Sigmoid colon (tissue), 6 donors: ENCODE measurements at regions not wholly inside any gene's neighbourhood (a gene's known extent, or its start where the extent isn't known, plus 50 kb on each side); places are given as distances from the start of the nearest gene placed in this dataset.

Source experiments
- DNase-seq: peaks from one replicate; pipeline ENCODE4 v3.0.0-alpha.2; 2019
- H3K27ac ChIP-seq, 4 donors: fragments of 200-600 bp; sonication (generic); one replicate each; pipeline ENCODE4 v1.5.1; 2016 to 2019; ENCODE audit warnings: mild to moderate bottlenecking in 1 of 4
- H3K27me3 ChIP-seq, 3 donors: fragments of 200-600 bp; sonication (generic); one replicate each; pipeline ENCODE4 v1.5.1; 2019; ENCODE audit warnings: mild to moderate bottlenecking in 1 of 3
- H3K36me3 ChIP-seq, 4 donors: fragments of 200-600 bp; sonication (generic); one replicate each; pipeline ENCODE4 v1.5.1; 2016 to 2019
- H3K4me1 ChIP-seq, 4 donors: fragments of 200-600 bp; sonication (generic); one replicate each; pipeline ENCODE4 v1.5.1; 2017 to 2019
- H3K4me3 ChIP-seq, 4 donors: fragments of 200-600 bp; sonication (generic); one replicate each; pipeline ENCODE4 v1.5.1; 2017 to 2019; ENCODE audit warnings: mild to moderate bottlenecking in 2 of 4, moderate library complexity in 1 of 4
- H3K9me3 ChIP-seq, 4 donors: fragments of 200-600 bp in 3 of 4; sonication (generic) in 3 of 4; one replicate each; pipeline versions ENCODE4 v1.5.1 to v1.6.1; 2013 to 2019
- CTCF ChIP-seq, 4 experiments: fragments of 450-650 bp in 3 of 4; fragments of 200-600 bp in 1 of 4; IDR thresholded peaks; one replicate each; pipeline ENCODE4 v1.5.1; 2016 to 2019; ENCODE audit warnings: antibody characterized with exemption in 4 of 4, mild to moderate bottlenecking in 3 of 4, moderate library complexity in 2 of 4
- EP300 ChIP-seq, 4 donors: sonication (generic); formaldehyde crosslinking; IDR thresholded peaks; one replicate each; pipeline ENCODE4 v1.6.1; 2017; ENCODE audit warnings: antibody characterized with exemption in 4 of 4
- POLR2A ChIP-seq, 2 donors: fragments of 450-650 bp; IDR thresholded peaks; one replicate each; pipeline ENCODE4 v1.6.1; 2016; ENCODE audit warnings: antibody characterized with exemption in 2 of 2, mild to moderate bottlenecking in 2 of 2, moderate library complexity in 2 of 2
- POLR2AphosphoS5 ChIP-seq, 4 donors: sonication (generic); formaldehyde crosslinking; IDR thresholded peaks; one replicate each; pipeline ENCODE4 v1.6.1; 2017; ENCODE audit warnings: antibody characterized with exemption in 4 of 4
- WGBS, 2 donors: extraction: QIAGEN DNeasy Blood & Tissue Kit; methylation state at CpG; one replicate each; pipeline ENCODE4 v1.1.7; 2013; 5-methylcytosine and 5-hydroxymethylcytosine counted together
- intact Hi-C: fragments of 100-400 bp; cut with DNase I; formaldehyde crosslinking; loops from one replicate; pipeline ENCODE4 v1.15.1; 2023
- donor health status: healthy with polysubstance abuse.
- donor health status: healthy.

- Histone ChIP-seq H3K36me3 (no peaks in the 10 kb centered on the region), H3K4me3 (no peak overlapping the region), H3K27ac (no peak overlapping the region), H3K27me3 (no peaks in the 10 kb centered on the region), H3K4me1 (no peaks in the 10 kb centered on the region), H3K9me3 (peaks cover 0 to 7% (median 0%) of the 10 kb centered on the region in 4 donors)
- intact Hi-C loops = no loop called here
- TF ChIP-seq POLR2A (IDR thresholded peaks at IDR 0.05) (no peak), POLR2AphosphoS5 (IDR thresholded peaks at IDR 0.05) (no peak), CTCF (IDR thresholded peaks at IDR 0.05) (no peak), EP300 (IDR thresholded peaks at IDR 0.05) (no peak)
- 90 to 93% methylated on average over 1 of the region's 1 CpG for WGBS, 2 donors
- no peak for DNase-seq
These were observed 222.0 kb upstream of the DPPA4 start for GRCh38 chr3:109559389-109559788.

- WGBS, 2 donors = 72 to 84% methylated on average over 7 of the region's 7 CpGs
- intact Hi-C loops = no loop called here
- no peaks in the 10 kb centered on the region for H3K27me3 ChIP-seq
- no peak overlapping the region for H3K27ac ChIP-seq
- DNase-seq = no peak
- H3K4me3 ChIP-seq = no peak overlapping the region
- H3K9me3 ChIP-seq = peaks cover 0 to 5% (median 0%) of the 10 kb centered on the region in 4 donors
- TF ChIP-seq CTCF (IDR thresholded peaks at IDR 0.05) (no peak), EP300 (IDR thresholded peaks at IDR 0.05) (no peak), POLR2A (IDR thresholded peaks at IDR 0.05) (no peak)
- no peaks in the 10 kb centered on the region for H3K36me3 ChIP-seq
- no peaks in the 10 kb centered on the region for H3K4me1 ChIP-seq
These were observed 225.8 kb upstream of the DPPA4 start for GRCh38 chr3:109563149-109563548.

- Histone ChIP-seq H3K4me1 (no peaks in the 10 kb centered on the region), H3K27me3 (no peaks in the 10 kb centered on the region), H3K27ac (no peak overlapping the region), H3K4me3 (no peak overlapping the region), H3K9me3 (no peaks in the 10 kb centered on the region), H3K36me3 (no peaks in the 10 kb centered on the region)
- no peak for DNase-seq
- 72 to 78% methylated on average over 2 of the region's 2 CpGs for WGBS, 2 donors
- TF ChIP-seq POLR2AphosphoS5 (IDR thresholded peaks at IDR 0.05) (no peak), POLR2A (IDR thresholded peaks at IDR 0.05) (no peak), EP300 (IDR thresholded peaks at IDR 0.05) (no peak), CTCF (IDR thresholded peaks at IDR 0.05) (no peak)
- intact Hi-C loops = no loop called here
These were observed 231.9 kb upstream of the DPPA4 start for GRCh38 chr3:109569135-109569846.

DNA sequence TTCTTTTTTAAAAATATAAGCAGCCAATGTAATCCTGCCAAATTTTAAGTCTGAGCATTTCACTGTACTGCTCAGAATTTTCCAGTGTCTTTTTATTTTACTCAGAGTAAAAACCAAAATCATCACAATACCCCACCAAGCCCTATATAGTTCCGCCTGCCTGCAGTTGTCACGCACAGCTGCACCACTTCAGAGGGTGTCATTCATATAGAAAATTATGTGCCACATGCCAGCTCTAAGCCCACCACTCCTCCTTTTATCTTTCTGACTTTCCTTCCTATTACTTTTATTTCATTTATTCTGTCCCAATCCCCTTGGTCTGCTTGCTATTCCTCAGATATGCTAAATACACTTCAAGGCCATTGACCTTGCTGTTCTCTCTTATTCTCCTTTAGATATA, 233.1 kb upstream of the DPPA4 start:
- TF ChIP-seq POLR2A (IDR thresholded peaks at IDR 0.05) (no peak), POLR2AphosphoS5 (IDR thresholded peaks at IDR 0.05) (no peak), EP300 (IDR thresholded peaks at IDR 0.05) (no peak), CTCF (IDR thresholded peaks at IDR 0.05) (no peak)
- DNase-seq = no peak
- H3K27ac ChIP-seq = no peak overlapping the region
- no peaks in the 10 kb centered on the region for H3K36me3 ChIP-seq
- 87 to 92% methylated on average over 2 of the region's 2 CpGs for WGBS, 2 donors
- no peaks in the 10 kb centered on the region for H3K27me3 ChIP-seq
- no peak overlapping the region for H3K4me3 ChIP-seq
- no peaks in the 10 kb centered on the region for H3K4me1 ChIP-seq
- no peaks in the 10 kb centered on the region for H3K9me3 ChIP-seq
- intact Hi-C loops = no loop called here

GRCh38 chr3:109572301-109572700, 235.0 kb upstream of the DPPA4 start:
- no peaks in the 10 kb centered on the region for H3K4me1 ChIP-seq
- 96 to 99% methylated on average over 1 of the region's 1 CpG for WGBS, 2 donors
- TF ChIP-seq EP300 (IDR thresholded peaks at IDR 0.05) (no peak), POLR2AphosphoS5 (IDR thresholded peaks at IDR 0.05) (no peak)
- H3K27ac ChIP-seq = no peak overlapping the region
- H3K4me3 ChIP-seq = no peak overlapping the region
- no peak for DNase-seq
- no peaks in the 10 kb centered on the region for H3K36me3 ChIP-seq
- no peaks in the 10 kb centered on the region for H3K27me3 ChIP-seq
- intact Hi-C loops = no loop called here
- no peaks in the 10 kb centered on the region for H3K9me3 ChIP-seq
